HEK293 (cell line): ENCODE measurements at regions not wholly inside any gene's neighbourhood (a gene's known extent, or its start where the extent isn't known, plus 50 kb on each side); places are given as distances from the start of the nearest gene placed in this dataset.

Experiments used
- CTCF ChIA-PET: fragments of 350-600 bp; formaldehyde crosslinking; extraction: SDS; loops from one replicate; lab custom pipeline; 2021; ENCODE audit warnings: antibody characterized with exemption; lab: Yijun Ruan, JAX
- POLR2A ChIA-PET: fragments of 300-600 bp; formaldehyde crosslinking; extraction: SDS; loops from one replicate; lab custom pipeline; 2020; ENCODE audit warnings: antibody characterized with exemption, inconsistent platforms; lab: Yijun Ruan, JAX
- H3K27ac ChIP-seq: fragments of 200-500 bp; sonication (Bioruptor generic); 2 replicates; pipeline ENCODE4 v1.5.1; 2014; ENCODE audit warnings: low read depth, low read length, control low read depth, inconsistent platforms; ENCODE audit errors: extremely low read depth
- H3K36me3 ChIP-seq, 2 experiments: fragments of 200-500 bp in 1 of 2; sonication (Bioruptor generic) in 1 of 2; 1 replicate in 1 of 2; 2 replicates in 1 of 2; pipeline ENCODE4 v1.5.1; 2014 to 2017; ENCODE audit warnings: inconsistent platforms in 2 of 2, low read length in 2 of 2; ENCODE audit not compliant: control insufficient read depth in 2 of 2, insufficient read depth in 1 of 2
- H3K4me1 ChIP-seq: fragments of 200-500 bp; sonication (Bioruptor generic); 2 replicates; pipeline ENCODE4 v1.5.1; 2014; ENCODE audit warnings: mild to moderate bottlenecking, low read length, inconsistent platforms; ENCODE audit not compliant: control insufficient read depth, insufficient read depth
- H3K4me3 ChIP-seq: 2 replicates; pipeline ENCODE4 v1.5.1; 2011; ENCODE audit warnings: low read depth, mild to moderate bottlenecking, control low read depth, low read length, moderate library complexity
- H3K9me3 ChIP-seq: fragments of 200-500 bp; sonication (Bioruptor generic); 2 replicates; pipeline ENCODE4 v1.5.1; 2014; ENCODE audit warnings: low read depth, low read length, inconsistent platforms; ENCODE audit not compliant: control insufficient read depth, insufficient read depth
- MEIS1 ChIP-seq: sonication (generic); formaldehyde crosslinking; IDR thresholded peaks from 2 replicates; pipeline ENCODE4 v1.8.1; 2022; ENCODE audit warnings: missing genetic modification reagents, mild to moderate bottlenecking, borderline replicate concordance
- MYNN ChIP-seq: fragments of 450-650 bp; formaldehyde crosslinking; IDR thresholded peaks from 2 replicates; pipeline ENCODE4 v1.5.1; 2016; ENCODE audit warnings: missing biosample characterization, missing genetic modification characterization, borderline replicate concordance
- SETDB1 ChIP-seq: IDR thresholded peaks from one replicate; pipeline ENCODE4 v1.6.1; 2017; ENCODE audit warnings: mild to moderate bottlenecking, low read length, moderate library complexity, mixed read lengths; ENCODE audit not compliant: insufficient read length
- TSHZ1 ChIP-seq: fragments of 450-650 bp; formaldehyde crosslinking; IDR thresholded peaks from 2 replicates; pipeline ENCODE4 v1.5.1; 2016; ENCODE audit warnings: missing biosample characterization, missing genetic modification characterization, borderline replicate concordance
- ZEB2 ChIP-seq: fragments of 450-650 bp; formaldehyde crosslinking; IDR thresholded peaks from 2 replicates; pipeline ENCODE4 v1.5.1; 2016; ENCODE audit warnings: missing biosample characterization, missing genetic modification characterization
- ZNF133 ChIP-seq: fragments of 450-650 bp; formaldehyde crosslinking; IDR thresholded peaks from 2 replicates; pipeline ENCODE4 v1.5.1; 2016; ENCODE audit warnings: missing biosample characterization, missing genetic modification characterization
- ZNF155 ChIP-seq: fragments of 450-650 bp; formaldehyde crosslinking; IDR thresholded peaks from 2 replicates; pipeline ENCODE4 v1.5.1; 2016; ENCODE audit warnings: missing biosample characterization, missing genetic modification characterization
- ZNF211 ChIP-seq: fragments of 450-650 bp; formaldehyde crosslinking; IDR thresholded peaks from 2 replicates; pipeline ENCODE4 v1.5.1; 2016; ENCODE audit warnings: low read depth, missing biosample characterization, missing genetic modification characterization
- ZNF274 ChIP-seq, 2 experiments: fragments of 200-500 bp in 1 of 2; fragments of 450-650 bp in 1 of 2; sonication (Bioruptor generic) in 1 of 2; formaldehyde crosslinking in 1 of 2; IDR thresholded peaks; 2 replicates each; pipeline versions ENCODE4 v1.5.1 to v1.6.1; 2014 to 2016; ENCODE audit warnings: borderline replicate concordance in 1 of 2, inconsistent platforms in 1 of 2, low read length in 1 of 2, missing biosample characterization in 1 of 2, missing genetic modification characterization in 1 of 2
- ZNF324 ChIP-seq: fragments of 450-650 bp; formaldehyde crosslinking; IDR thresholded peaks from 2 replicates; pipeline ENCODE4 v1.5.1; 2016; ENCODE audit warnings: missing biosample characterization, missing genetic modification characterization
- ZNF621 ChIP-seq: fragments of 450-650 bp; formaldehyde crosslinking; IDR thresholded peaks from 2 replicates; pipeline ENCODE4 v1.5.1; 2017; ENCODE audit warnings: missing biosample characterization, missing genetic modification characterization
- ZNF677 ChIP-seq: fragments of 450-650 bp; IDR thresholded peaks from 2 replicates; pipeline ENCODE4 v1.5.0; 2018; ENCODE audit warnings: missing biosample characterization, mild to moderate bottlenecking, missing genetic modification characterization, moderate library complexity
- ZNF837 ChIP-seq: fragments of 450-650 bp; formaldehyde crosslinking; IDR thresholded peaks from 2 replicates; pipeline ENCODE4 v1.5.1; 2016; ENCODE audit warnings: missing biosample characterization, missing genetic modification characterization
- ZSCAN5A ChIP-seq: fragments of 450-650 bp; formaldehyde crosslinking; IDR thresholded peaks from 2 replicates; pipeline ENCODE4 v1.5.1; 2016; ENCODE audit warnings: missing biosample characterization, missing genetic modification characterization
- TF ChIP-seq, protein P1 (sequence below): fragments of 450-650 bp; IDR thresholded peaks from 2 replicates; pipeline ENCODE4 v1.5.1; 2018; ENCODE audit warnings: missing biosample characterization, mild to moderate bottlenecking, missing genetic modification characterization
- TF ChIP-seq, protein P2 (sequence below): fragments of 450-650 bp; formaldehyde crosslinking; IDR thresholded peaks from 2 replicates; pipeline ENCODE4 v1.5.1; 2016; ENCODE audit warnings: missing biosample characterization, missing genetic modification characterization

DNA sequence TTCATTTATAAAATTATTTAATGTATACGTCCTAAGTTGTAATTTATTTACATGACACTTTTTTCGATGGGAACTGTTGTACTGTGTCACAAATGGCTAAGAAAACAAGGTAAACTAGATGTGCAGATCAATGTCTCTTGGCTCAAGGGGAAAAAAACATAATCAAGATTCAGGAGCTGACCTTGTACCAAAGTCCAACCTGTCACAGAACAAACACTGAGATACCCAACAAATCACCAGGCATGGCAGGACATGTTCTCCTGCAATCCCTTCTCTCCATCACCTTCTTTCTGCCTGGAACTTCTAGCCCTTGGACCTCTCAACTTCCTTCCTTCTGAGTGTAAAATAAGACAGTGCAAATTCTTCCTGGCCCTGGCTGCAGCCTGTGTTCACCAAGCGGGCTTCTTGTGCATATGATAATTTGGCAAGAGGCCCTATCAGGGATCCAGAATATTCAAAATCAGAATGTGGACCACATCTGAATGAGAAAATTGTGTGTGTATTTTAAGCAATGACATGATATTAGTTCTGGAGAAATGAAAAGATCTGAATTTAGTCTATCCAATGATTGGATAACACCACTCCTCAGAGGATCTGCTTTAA, 445.9 kb downstream of the ZNF536 start (continued):
- TF ChIP-seq ZSCAN5A (tag by site-specific recombination) (no peak), ZNF155 (tag by site-specific recombination) (no peak), TSHZ1 (no peak)
- TF ChIP-seq, protein P1, sequence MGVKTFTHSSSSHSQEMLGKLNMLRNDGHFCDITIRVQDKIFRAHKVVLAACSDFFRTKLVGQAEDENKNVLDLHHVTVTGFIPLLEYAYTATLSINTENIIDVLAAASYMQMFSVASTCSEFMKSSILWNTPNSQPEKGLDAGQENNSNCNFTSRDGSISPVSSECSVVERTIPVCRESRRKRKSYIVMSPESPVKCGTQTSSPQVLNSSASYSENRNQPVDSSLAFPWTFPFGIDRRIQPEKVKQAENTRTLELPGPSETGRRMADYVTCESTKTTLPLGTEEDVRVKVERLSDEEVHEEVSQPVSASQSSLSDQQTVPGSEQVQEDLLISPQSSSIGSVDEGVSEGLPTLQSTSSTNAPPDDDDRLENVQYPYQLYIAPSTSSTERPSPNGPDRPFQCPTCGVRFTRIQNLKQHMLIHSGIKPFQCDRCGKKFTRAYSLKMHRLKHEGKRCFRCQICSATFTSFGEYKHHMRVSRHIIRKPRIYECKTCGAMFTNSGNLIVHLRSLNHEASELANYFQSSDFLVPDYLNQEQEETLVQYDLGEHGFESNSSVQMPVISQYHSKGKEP, result no peak

DNA sequence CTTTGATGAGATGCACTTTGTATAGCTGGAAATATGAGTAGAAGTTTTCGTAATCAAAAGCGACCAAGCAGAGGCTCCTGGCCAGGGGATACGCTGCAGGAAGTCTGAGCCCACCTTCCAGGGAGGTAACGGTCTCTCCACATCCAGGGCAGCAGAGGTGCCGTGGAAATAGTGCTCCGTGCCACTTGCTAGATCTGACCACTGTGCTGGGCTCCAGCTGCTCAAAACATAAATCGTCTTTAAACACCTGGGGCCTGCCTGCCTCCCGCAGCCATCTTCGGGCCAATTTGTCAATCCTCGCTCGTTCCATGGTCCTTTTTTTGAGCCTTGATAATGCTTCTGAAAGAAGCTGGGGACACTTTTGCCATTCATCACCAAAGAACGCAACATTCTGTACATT, 445.0 kb downstream of the ZNF536 start:
- POLR2A ChIA-PET, result no interaction called here
- Histone ChIP-seq H3K4me1 (no peaks in the 10 kb centered on the region), H3K27ac (no peak overlapping the region), H3K4me3 (no peak overlapping the region), H3K36me3 (no peaks in the 10 kb centered on the region), H3K9me3 (peaks cover 3% of the 10 kb centered on the region; the same call in 1 of the 2 replicates)
- CTCF ChIA-PET, result interaction anchor here (0.6 to 1.3 kb wide), 2 partner anchors 13 to 16 kb away, joined by 4 to 5 read pairs; no protein-coding TSS in a partner anchor
- TF ChIP-seq MEIS1 (CRISPR knock-in tag) (no peak), ZEB2 (tag by site-specific recombination) (no peak), ZNF621 (tag by site-specific recombination) (no peak), ZNF677 (tag by site-specific recombination) (no peak), ZNF274 (IDR thresholded peaks at IDR 0.05; ENCODE audit: low read length) (no peak), ZNF274 (tag by site-specific recombination; IDR thresholded peaks at IDR 0.05; ENCODE audit: borderline replicate concordance) (no peak), ZNF837 (tag by site-specific recombination) (no peak), ZNF324 (tag by site-specific recombination) (no peak), ZNF133 (tag by site-specific recombination) (no peak), SETDB1 (no peak), MYNN (no peak), ZNF211 (tag by site-specific recombination) (no peak)
- TF ChIP-seq, protein P2, sequence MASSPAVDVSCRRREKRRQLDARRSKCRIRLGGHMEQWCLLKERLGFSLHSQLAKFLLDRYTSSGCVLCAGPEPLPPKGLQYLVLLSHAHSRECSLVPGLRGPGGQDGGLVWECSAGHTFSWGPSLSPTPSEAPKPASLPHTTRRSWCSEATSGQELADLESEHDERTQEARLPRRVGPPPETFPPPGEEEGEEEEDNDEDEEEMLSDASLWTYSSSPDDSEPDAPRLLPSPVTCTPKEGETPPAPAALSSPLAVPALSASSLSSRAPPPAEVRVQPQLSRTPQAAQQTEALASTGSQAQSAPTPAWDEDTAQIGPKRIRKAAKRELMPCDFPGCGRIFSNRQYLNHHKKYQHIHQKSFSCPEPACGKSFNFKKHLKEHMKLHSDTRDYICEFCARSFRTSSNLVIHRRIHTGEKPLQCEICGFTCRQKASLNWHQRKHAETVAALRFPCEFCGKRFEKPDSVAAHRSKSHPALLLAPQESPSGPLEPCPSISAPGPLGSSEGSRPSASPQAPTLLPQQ, result no peak
